ENCODE measurements at regions not wholly inside any gene's neighbourhood (a gene's known extent, or its start where the extent isn't known, plus 50 kb on each side); places are given as distances from the start of the nearest gene placed in this dataset.
"Not testable (repeated sequence)": the region's sequence is repeated elsewhere in the genome, so short reads cannot be mapped to it uniquely, and the experiment has no call there.

GRCh38 chr16:31975826-31976419 lies 102.3 kb downstream of the ZNF267 start:
- not testable (repeated sequence) for TF ChIP-seq POLR2A (IDR thresholded peaks at IDR 0.05)
- TF ChIP-seq, protein P1, sequence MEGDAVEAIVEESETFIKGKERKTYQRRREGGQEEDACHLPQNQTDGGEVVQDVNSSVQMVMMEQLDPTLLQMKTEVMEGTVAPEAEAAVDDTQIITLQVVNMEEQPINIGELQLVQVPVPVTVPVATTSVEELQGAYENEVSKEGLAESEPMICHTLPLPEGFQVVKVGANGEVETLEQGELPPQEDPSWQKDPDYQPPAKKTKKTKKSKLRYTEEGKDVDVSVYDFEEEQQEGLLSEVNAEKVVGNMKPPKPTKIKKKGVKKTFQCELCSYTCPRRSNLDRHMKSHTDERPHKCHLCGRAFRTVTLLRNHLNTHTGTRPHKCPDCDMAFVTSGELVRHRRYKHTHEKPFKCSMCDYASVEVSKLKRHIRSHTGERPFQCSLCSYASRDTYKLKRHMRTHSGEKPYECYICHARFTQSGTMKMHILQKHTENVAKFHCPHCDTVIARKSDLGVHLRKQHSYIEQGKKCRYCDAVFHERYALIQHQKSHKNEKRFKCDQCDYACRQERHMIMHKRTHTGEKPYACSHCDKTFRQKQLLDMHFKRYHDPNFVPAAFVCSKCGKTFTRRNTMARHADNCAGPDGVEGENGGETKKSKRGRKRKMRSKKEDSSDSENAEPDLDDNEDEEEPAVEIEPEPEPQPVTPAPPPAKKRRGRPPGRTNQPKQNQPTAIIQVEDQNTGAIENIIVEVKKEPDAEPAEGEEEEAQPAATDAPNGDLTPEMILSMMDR (IDR thresholded peaks at IDR 0.05) = not testable (repeated sequence)
